Subcutaneous abdominal adipose tissue (tissue), 5 donors: ENCODE measurements at regions not wholly inside any gene's neighbourhood (a gene's known extent, or its start where the extent isn't known, plus 50 kb on each side); places are given as distances from the start of the nearest gene placed in this dataset.

ENCODE experiments used
- H3K27ac ChIP-seq: one replicate; pipeline ENCODE4 v1.7.0; 2013; ENCODE audit warnings: low read depth, mild to moderate bottlenecking, inconsistent platforms, low read length, moderate library complexity
- H3K27me3 ChIP-seq, 5 donors: one replicate each; pipeline ENCODE4 v1.7.0; 2013; ENCODE audit warnings: low read length in 5 of 5, inconsistent platforms in 1 of 5; ENCODE audit not compliant: control insufficient read depth in 5 of 5, insufficient read depth in 4 of 5
- H3K36me3 ChIP-seq, 5 donors: one replicate each; pipeline ENCODE4 v1.7.0; 2013; ENCODE audit warnings: low read length in 5 of 5; ENCODE audit not compliant: control insufficient read depth in 5 of 5, insufficient read depth in 5 of 5
- H3K4me1 ChIP-seq, 5 donors: one replicate each; pipeline ENCODE4 v1.7.0; 2013; ENCODE audit warnings: low read length in 5 of 5, mild to moderate bottlenecking in 3 of 5, moderate library complexity in 1 of 5; ENCODE audit not compliant: control insufficient read depth in 5 of 5, insufficient read depth in 5 of 5
- H3K4me3 ChIP-seq, 5 donors: one replicate each; pipeline ENCODE4 v1.7.0; 2013; ENCODE audit warnings: low read length in 5 of 5, low read depth in 1 of 5
- H3K9ac ChIP-seq, 5 donors: one replicate each; pipeline ENCODE4 v1.7.0; 2013; ENCODE audit warnings: low read length in 5 of 5, mild to moderate bottlenecking in 4 of 5, moderate library complexity in 3 of 5
- H3K9me3 ChIP-seq, 5 donors: one replicate each; pipeline ENCODE4 v1.7.0; 2013; ENCODE audit warnings: low read length in 5 of 5; ENCODE audit not compliant: control insufficient read depth in 5 of 5
- donor health status: healthy.
- donor health status: healthy.
- donor health status: healthy.
- donor health status: healthy.
- donor health status: healthy.

DNA sequence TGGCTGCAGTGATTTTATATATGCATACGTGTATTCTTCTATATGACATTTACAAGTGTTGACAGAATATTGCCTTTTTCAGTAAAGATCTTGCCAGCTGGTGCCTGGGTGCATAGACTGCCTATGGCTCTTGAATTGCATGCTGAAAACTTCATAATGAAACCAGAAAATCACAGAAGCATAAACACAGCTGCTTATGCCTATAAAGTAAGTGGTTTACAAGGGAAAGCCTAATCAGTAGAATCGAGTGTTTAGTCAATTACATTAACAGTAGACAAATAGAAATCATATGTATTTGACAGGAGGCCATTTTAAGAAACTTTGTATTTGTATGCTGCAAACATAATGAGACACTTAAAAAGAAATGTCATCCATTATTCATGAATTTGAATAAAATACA lies 82.5 kb downstream of the TMEM168 start:
- H3K9ac ChIP-seq: no peak overlapping the region
- H3K27me3 ChIP-seq: no peaks in the 10 kb centered on the region
- no peak overlapping the region for H3K4me3 ChIP-seq
- no peaks in the 10 kb centered on the region for H3K4me1 ChIP-seq
- no peaks in the 10 kb centered on the region for H3K36me3 ChIP-seq
- H3K9me3 ChIP-seq: no peaks in the 10 kb centered on the region
- H3K27ac ChIP-seq: no peak overlapping the region

DNA sequence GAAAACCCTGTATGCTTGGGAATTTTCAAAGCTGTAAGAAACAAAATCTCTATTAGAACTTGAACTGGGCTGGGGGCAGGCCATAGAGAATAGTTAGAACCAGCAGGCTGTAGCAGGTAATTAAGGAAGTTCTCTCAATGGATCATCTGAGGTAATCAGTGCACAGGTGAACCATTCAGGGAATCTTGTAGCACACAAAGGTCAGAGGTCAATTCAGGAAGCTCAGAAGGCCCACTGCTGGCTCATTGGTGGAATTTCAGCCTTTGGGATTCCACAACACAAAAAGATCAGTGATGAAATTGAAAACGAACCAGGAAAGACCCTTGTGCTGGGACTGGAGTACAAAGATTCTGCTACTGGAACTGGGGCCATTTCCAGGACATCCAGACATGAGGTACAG lies 82.0 kb downstream of the TMEM168 start:
- Histone ChIP-seq H3K9me3 (no peaks in the 10 kb centered on the region), H3K4me1 (no peaks in the 10 kb centered on the region), H3K27me3 (no peaks in the 10 kb centered on the region), H3K4me3 (no peak overlapping the region), H3K9ac (no peak overlapping the region), H3K27ac (no peak overlapping the region), H3K36me3 (no peaks in the 10 kb centered on the region)
